K562 (cell line): ENCODE measurements at regions not wholly inside any gene's neighbourhood (a gene's known extent, or its start where the extent isn't known, plus 50 kb on each side); places are given as distances from the start of the nearest gene placed in this dataset.

ENCODE experiments used
- ATAC-seq: fragments of 200-7000 bp; cut with Tn5 transposase; 3 replicates; pipeline ENCODE4 v1.9.1; 2020; ENCODE audit warnings: moderate library complexity
- BruUV-seq: library from RNA; stranded (reverse); fragments of 400-500 nt; replicated peaks from 2 replicates; lab custom pipeline; 2021; lab: Mats Ljungman, UMichigan
- CTCF ChIA-PET: fragments of 300-600 bp; formaldehyde crosslinking; extraction: SDS; loops from one replicate; lab custom pipeline; 2021; ENCODE audit warnings: low intra/inter-chr PET ratio; lab: Yijun Ruan, JAX
- POLR2A ChIA-PET: fragments of 300-600, 350-650 bp; sonication (Branson Sonifier 250); formaldehyde crosslinking; extraction: SDS; loops from one replicate; lab custom pipeline; 2021; ENCODE audit warnings: antibody characterized with exemption, inconsistent platforms; lab: Yijun Ruan, JAX
- DNase-seq, 4 experiments: peaks; one replicate each; pipeline versions ENCODE4 v3.0.0 to v3.0.0-alpha.2; 2011 to 2018; ENCODE audit warnings: low spot score in 3 of 4, mixed read lengths in 3 of 4; ENCODE audit errors: extremely low read depth in 1 of 4
- FAIRE-seq: peaks from 2 replicates; lab custom pipeline; 2011; peaks lifted over from hg19 to GRCh38; lab: Jason Lieb, UNC
- H2AFZ ChIP-seq: 2 replicates; pipeline ENCODE4 v1.6.0; 2011; ENCODE audit warnings: low read depth, low read length, control low read depth, inconsistent platforms
- H3K27ac ChIP-seq: fragments of 200-600 bp; 3 replicates; pipeline ENCODE4 v1.8.0; 2011; ENCODE audit warnings: low read depth, mild to moderate bottlenecking, control low read depth, inconsistent platforms, low read length, moderate library complexity, mixed read lengths; ENCODE audit errors: extremely low read depth
- H3K27me3 ChIP-seq, 2 experiments: fragments of 300-600 bp in 1 of 2; 2 replicates in 1 of 2; 3 replicates in 1 of 2; pipeline versions ENCODE4 v1.6.0 to v1.8.0; 2011; ENCODE audit warnings: inconsistent platforms in 2 of 2, low read length in 2 of 2, mild to moderate bottlenecking in 1 of 2, mixed read lengths in 1 of 2, moderate library complexity in 1 of 2; ENCODE audit not compliant: control insufficient read depth in 2 of 2, insufficient read depth in 2 of 2
- H3K36me3 ChIP-seq: fragments of 300-600 bp; 3 replicates; pipeline ENCODE4 v1.8.0; 2011; ENCODE audit warnings: mild to moderate bottlenecking, low read length, inconsistent platforms; ENCODE audit not compliant: control insufficient read depth, insufficient read depth
- H3K4me1 ChIP-seq, 2 experiments: fragments of 200-600 bp in 1 of 2; replicated peaks in 1 of 2; 2 replicates in 1 of 2; 3 replicates in 1 of 2; pipeline versions ENCODE4 v1.5.1 to v1.8.0; 2011; ENCODE audit warnings: inconsistent platforms in 2 of 2, low read length in 2 of 2, mild to moderate bottlenecking in 1 of 2, mixed read lengths in 1 of 2, moderate library complexity in 1 of 2; ENCODE audit not compliant: control insufficient read depth in 2 of 2, insufficient read depth in 2 of 2
- H3K4me2 ChIP-seq: 2 replicates; pipeline ENCODE4 v1.6.1; 2011; ENCODE audit warnings: low read length, control low read depth, inconsistent platforms, mixed read lengths; ENCODE audit not compliant: insufficient read depth
- H3K4me3 ChIP-seq: fragments of 200-600 bp; sonication (generic), shearing (Covaris generic); 2 replicates; pipeline ENCODE4 v1.5.1; 2016; ENCODE audit warnings: control low read depth, inconsistent platforms
- H3K79me2 ChIP-seq: fragments of 200-600 bp; 3 replicates; pipeline ENCODE4 v1.8.0; 2011; ENCODE audit warnings: low read length, inconsistent platforms; ENCODE audit not compliant: control insufficient read depth, insufficient read depth
- H3K9ac ChIP-seq, 2 experiments: 2 replicates each; pipeline versions ENCODE4 v1.6.0 to v1.6.1; 2011; ENCODE audit warnings: low read depth in 2 of 2, low read length in 2 of 2, control low read depth in 1 of 2, inconsistent platforms in 1 of 2, mild to moderate bottlenecking in 1 of 2, mixed read lengths in 1 of 2; ENCODE audit not compliant: insufficient read depth in 1 of 2
- H3K9me1 ChIP-seq: one replicate; pipeline ENCODE4 v1.6.0; 2011; ENCODE audit warnings: inconsistent platforms, mild to moderate bottlenecking, low read length, moderate library complexity; ENCODE audit not compliant: control insufficient read depth, insufficient read depth
- H3K9me3 ChIP-seq: replicated peaks from 2 replicates; pipeline ENCODE4 v1.5.1; 2011; ENCODE audit warnings: low read depth, low read length, inconsistent platforms; ENCODE audit not compliant: control insufficient read depth, insufficient read depth
- H4K20me1 ChIP-seq: replicated peaks from 2 replicates; pipeline ENCODE4 v1.6.1; 2011; ENCODE audit warnings: low read length, inconsistent platforms, mixed read lengths; ENCODE audit not compliant: control insufficient read depth, insufficient read depth
- DNMT1 ChIP-seq: fragments of 450-650 bp; IDR thresholded peaks from 2 replicates; pipeline ENCODE4 v1.6.1; 2016; ENCODE audit warnings: antibody characterized with exemption, mild to moderate bottlenecking
- ILF3 ChIP-seq: fragments of 450-650 bp; IDR thresholded peaks from 2 replicates; pipeline ENCODE4 v1.6.1; 2018; ENCODE audit warnings: antibody characterized with exemption, mild to moderate bottlenecking, moderate library complexity, borderline replicate concordance
- NCOA6 ChIP-seq: fragments of 450-650 bp; IDR thresholded peaks from 2 replicates; pipeline ENCODE4 v1.6.1; 2017; ENCODE audit warnings: mild to moderate bottlenecking
- PHF20 ChIP-seq: fragments of 450-650 bp; IDR thresholded peaks from 2 replicates; pipeline ENCODE4 v1.6.1; 2018; ENCODE audit not compliant: partially characterized antibody
- ZNF699 ChIP-seq: fragments of 250-450 bp; sonication (Bioruptor Pico); IDR thresholded peaks from 2 replicates; pipeline ENCODE4 v1.8.0; 2021; ENCODE audit warnings: mild to moderate bottlenecking, moderate library complexity; ENCODE audit not compliant: insufficient replicate concordance
- WGBS: fragments of 100-300 bp; shearing (Covaris generic); methylation state at CpG from one replicate; pipeline ENCODE4 v1.1.6; 2016; ENCODE audit warnings: low coverage, mixed read lengths; ENCODE audit not compliant: insufficient coverage; ENCODE audit errors: missing lambda C conversion rate; 5-methylcytosine and 5-hydroxymethylcytosine counted together
- in situ Hi-C: fragments of 300-500 bp; cut with MboI; formaldehyde crosslinking; loops from 4 replicates; pipeline ENCODE4 v1.15.0; 2018; ENCODE audit warnings: inconsistent platforms, mixed read lengths
- intact Hi-C: fragments of 100-400 bp; cut with micrococcal nuclease; formaldehyde crosslinking; loops from 2 replicates; pipeline ENCODE4 v1.14.2; 2022
- TF ChIP-seq, protein P1 (sequence below), 2 experiments: fragments of 450-650 bp; conservative IDR thresholded peaks; 2 replicates each; pipeline ENCODE4 v1.6.1; 2017; ENCODE audit warnings: mild to moderate bottlenecking in 2 of 2, moderate library complexity in 2 of 2
- TF ChIP-seq, protein P2 (sequence below): fragments of 250-450 bp; sonication (Bioruptor Pico); IDR thresholded peaks from 2 replicates; pipeline ENCODE4 v1.5.0; 2021; ENCODE audit warnings: mild to moderate bottlenecking, moderate library complexity
- TF ChIP-seq, protein P3 (sequence below): IDR thresholded peaks from 2 replicates; pipeline ENCODE4 v1.6.1; 2016; ENCODE audit warnings: missing genetic modification characterization, missing compliant biosample characterization

DNA sequence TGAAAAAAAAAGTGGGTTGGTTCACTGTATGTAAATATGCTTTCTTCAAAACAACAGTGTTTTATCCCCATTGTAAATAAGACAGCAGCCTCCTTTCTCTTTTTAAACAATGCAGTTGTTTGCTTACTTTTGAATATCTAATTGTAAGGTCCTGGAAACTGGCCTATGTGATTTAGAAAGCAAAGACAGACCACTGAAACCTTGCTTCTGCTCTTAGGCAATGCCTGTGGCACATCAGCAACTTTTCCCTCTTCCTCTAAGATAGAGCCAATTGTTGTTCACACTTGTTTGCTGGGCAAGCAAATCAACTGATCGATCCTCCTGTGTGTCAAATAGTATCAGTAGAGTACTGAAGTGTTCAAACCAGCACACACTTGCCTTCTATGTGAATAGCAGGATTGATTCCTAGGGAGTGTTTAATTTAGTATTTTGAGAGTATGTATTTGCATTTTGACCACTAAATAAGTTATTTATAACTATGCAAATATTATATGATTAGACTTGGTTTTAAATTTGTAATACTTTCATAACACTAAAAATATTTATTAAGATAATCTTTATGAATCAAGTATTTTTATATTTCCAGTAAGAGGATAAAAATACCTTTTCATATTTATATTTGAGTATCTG lies 55.4 kb upstream of the GRPR start:
- ChIA-PET POLR2A (no interaction called here), CTCF (no interaction called here)
- TF ChIP-seq ZNF699 (no peak), ILF3 (no peak), NCOA6 (no peak), DNMT1 (no peak), PHF20 (no peak)
- TF ChIP-seq, protein P1, sequence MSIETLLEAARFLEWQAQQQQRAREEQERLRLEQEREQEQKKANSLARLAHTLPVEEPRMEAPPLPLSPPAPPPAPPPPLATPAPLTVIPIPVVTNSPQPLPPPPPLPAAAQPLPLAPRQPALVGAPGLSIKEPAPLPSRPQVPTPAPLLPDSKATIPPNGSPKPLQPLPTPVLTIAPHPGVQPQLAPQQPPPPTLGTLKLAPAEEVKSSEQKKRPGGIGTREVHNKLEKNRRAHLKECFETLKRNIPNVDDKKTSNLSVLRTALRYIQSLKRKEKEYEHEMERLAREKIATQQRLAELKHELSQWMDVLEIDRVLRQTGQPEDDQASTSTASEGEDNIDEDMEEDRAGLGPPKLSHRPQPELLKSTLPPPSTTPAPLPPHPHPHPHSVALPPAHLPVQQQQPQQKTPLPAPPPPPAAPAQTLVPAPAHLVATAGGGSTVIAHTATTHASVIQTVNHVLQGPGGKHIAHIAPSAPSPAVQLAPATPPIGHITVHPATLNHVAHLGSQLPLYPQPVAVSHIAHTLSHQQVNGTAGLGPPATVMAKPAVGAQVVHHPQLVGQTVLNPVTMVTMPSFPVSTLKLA (conservative IDR thresholded peaks at IDR 0.05), result no peak
- TF ChIP-seq, protein P2, sequence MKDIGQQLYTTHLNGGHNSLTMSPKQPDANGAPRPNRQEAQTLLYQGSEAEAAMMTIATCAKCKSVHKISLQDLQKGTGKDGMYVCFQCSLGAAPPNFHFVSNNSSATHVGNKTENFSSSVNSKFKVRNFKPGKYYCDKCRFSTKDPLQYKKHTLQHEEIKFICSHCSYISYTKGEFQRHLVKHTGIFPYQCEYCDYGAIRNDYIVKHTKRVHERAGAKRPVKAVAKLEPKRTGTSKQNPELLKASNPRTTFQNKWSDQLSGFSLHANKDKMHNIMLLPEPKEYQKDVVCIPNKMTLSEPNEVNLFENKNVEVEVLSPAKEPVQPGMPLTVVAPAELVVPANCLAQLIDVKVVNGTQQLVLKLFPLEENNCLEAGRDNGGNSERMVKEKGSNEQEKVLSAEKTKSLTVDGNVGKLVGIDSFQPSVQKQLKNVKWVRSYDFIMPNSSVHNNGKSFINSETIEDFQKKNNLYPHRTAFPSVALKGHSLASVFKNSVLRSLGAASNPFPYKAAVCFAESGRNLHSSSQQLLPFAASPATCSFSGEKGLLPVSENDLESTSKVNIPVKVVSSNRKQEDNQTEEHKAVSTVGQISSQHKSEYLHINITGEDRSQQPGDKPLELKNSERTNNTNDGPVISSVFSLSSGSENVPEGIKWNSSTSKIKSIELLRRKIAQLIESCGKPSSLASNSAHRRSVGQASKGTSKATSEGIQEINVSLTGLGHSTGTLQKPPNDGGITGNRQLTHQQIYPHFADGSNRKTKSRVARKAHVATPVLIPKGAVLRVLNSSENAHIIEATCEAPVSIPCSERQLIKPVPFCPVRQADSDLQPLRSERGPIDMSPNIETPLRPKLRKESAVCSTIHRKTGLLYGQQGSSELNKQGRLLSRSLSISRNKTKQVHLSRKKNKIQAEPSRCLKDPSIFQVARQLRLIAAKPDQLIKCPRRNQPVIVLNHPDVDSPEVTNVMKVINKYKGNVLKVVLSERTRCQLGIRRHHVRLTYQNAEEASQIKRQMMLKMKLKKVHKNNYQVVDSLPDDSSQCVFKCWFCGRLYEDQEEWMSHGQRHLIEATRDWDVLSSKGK, result no peak
- TF ChIP-seq, protein P3, sequence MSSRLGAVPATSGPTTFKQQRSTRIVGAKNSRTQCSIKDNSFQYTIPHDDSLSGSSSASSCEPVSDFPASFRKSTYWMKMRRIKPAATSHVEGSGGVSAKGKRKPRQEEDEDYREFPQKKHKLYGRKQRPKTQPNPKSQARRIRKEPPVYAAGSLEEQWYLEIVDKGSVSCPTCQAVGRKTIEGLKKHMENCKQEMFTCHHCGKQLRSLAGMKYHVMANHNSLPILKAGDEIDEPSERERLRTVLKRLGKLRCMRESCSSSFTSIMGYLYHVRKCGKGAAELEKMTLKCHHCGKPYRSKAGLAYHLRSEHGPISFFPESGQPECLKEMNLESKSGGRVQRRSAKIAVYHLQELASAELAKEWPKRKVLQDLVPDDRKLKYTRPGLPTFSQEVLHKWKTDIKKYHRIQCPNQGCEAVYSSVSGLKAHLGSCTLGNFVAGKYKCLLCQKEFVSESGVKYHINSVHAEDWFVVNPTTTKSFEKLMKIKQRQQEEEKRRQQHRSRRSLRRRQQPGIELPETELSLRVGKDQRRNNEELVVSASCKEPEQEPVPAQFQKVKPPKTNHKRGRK, result no peak
- DNase-seq (no peak), ATAC-seq (no peak), FAIRE-seq (no peak)
- in situ Hi-C loops (no loop called here), intact Hi-C loops (no loop called here)
- H3K9me1 ChIP-seq, result no peaks in the 10 kb centered on the region
- H3K79me2 ChIP-seq, result no peaks in the 10 kb centered on the region
- H3K27me3 ChIP-seq, result no peaks in the 10 kb centered on the region
- no peaks in the 10 kb centered on the region for H3K4me1 ChIP-seq
- H3K4me2 ChIP-seq, result no peak overlapping the region
- no peak overlapping the region for H2AFZ ChIP-seq
- no peaks in the 10 kb centered on the region for H3K36me3 ChIP-seq
- no peaks in the 10 kb centered on the region for H3K9me3 ChIP-seq
- BruUV-seq, result no TSS peak
- no peak overlapping the region for H3K9ac ChIP-seq
- no peak overlapping the region for H3K4me3 ChIP-seq
- 10% methylated on average over 1 of the region's 1 CpG for WGBS
- no peaks in the 10 kb centered on the region for H4K20me1 ChIP-seq
- no peak overlapping the region for H3K27ac ChIP-seq
